NCI-H1417 (cell line): ENCODE measurements at regions not wholly inside any gene's neighbourhood (a gene's known extent, or its start where the extent isn't known, plus 50 kb on each side); places are given as distances from the start of the nearest gene placed in this dataset.
"Not testable (repeated sequence)": the region's sequence is repeated elsewhere in the genome, so short reads cannot be mapped to it uniquely, and the experiment has no call there.

Experiments used
- DNase-seq, 3 experiments: peaks; one replicate each; lab custom pipeline; 2025; lab: John Stamatoyannopoulos, UW

GRCh38 chr12:46572644-46573346 is 200.2 kb upstream of the SLC38A2 start:
- peak in 1 of 3 experiments; percentile 18 for DNase-seq

- DNase-seq = no peak
Observed at GRCh38 chr12:46571608-46572007, 199.0 kb upstream of the SLC38A2 start.

- DNase-seq = no peak
Observed at GRCh38 chr12:46569826-46570439, 197.4 kb upstream of the SLC38A2 start.

- no peak for DNase-seq
Observed at GRCh38 chr12:46567667-46568066, 195.1 kb upstream of the SLC38A2 start.

GRCh38 chr12:46562625-46563225 is 190.2 kb upstream of the SLC38A2 start:
- DNase-seq = no peak

GRCh38 chr12:46561769-46562624 is 189.4 kb upstream of the SLC38A2 start:
- not testable (repeated sequence) for DNase-seq

- no peak for DNase-seq
Observed at GRCh38 chr12:46560874-46561273, 188.3 kb upstream of the SLC38A2 start.

- DNase-seq = no peak
Observed at GRCh38 chr12:46560089-46560488, 187.5 kb upstream of the SLC38A2 start.

GRCh38 chr12:46559311-46559710 is 186.7 kb upstream of the SLC38A2 start:
- no peak for DNase-seq

- no peak for DNase-seq
Observed at GRCh38 chr12:46558677-46559076, 186.1 kb upstream of the SLC38A2 start.

- no peak for DNase-seq
Observed at GRCh38 chr12:46557539-46558373, 185.2 kb upstream of the SLC38A2 start.

GRCh38 chr12:46556819-46557524 is 184.4 kb upstream of the SLC38A2 start:
- peak in 1 of 3 experiments; percentile 18 for DNase-seq

- DNase-seq = no peak
Observed at GRCh38 chr12:46556105-46556559, 183.6 kb upstream of the SLC38A2 start.

GRCh38 chr12:46555406-46555852 is 182.9 kb upstream of the SLC38A2 start:
- DNase-seq = no peak

GRCh38 chr12:46554460-46554859 is 181.9 kb upstream of the SLC38A2 start:
- DNase-seq = no peak

GRCh38 chr12:46553911-46554310 is 181.3 kb upstream of the SLC38A2 start:
- no peak for DNase-seq

- DNase-seq = no peak
Observed at GRCh38 chr12:46553266-46553665, 180.7 kb upstream of the SLC38A2 start.

- DNase-seq = no peak
Observed at GRCh38 chr12:46550266-46550879, 177.8 kb upstream of the SLC38A2 start.

GRCh38 chr12:46549527-46550265 is 177.1 kb upstream of the SLC38A2 start:
- no peak for DNase-seq
